HCT116 (cell line): ENCODE measurements at regions not wholly inside any gene's neighbourhood (a gene's known extent, or its start where the extent isn't known, plus 50 kb on each side); places are given as distances from the start of the nearest gene placed in this dataset.

ENCODE experiments used
- ATAC-seq: fragments of 200-7000 bp; cut with Tn5 transposase; 2 replicates; pipeline ENCODE4 v1.9.1; 2020; ENCODE audit warnings: mild to moderate bottlenecking, moderate library complexity
- BruUV-seq: library from RNA; stranded (reverse); fragments of 400-500 nt; replicated peaks from 2 replicates; lab custom pipeline; 2021; lab: Mats Ljungman, UMichigan
- CTCF ChIA-PET: fragments of 300-600 bp; sonication (Branson Sonifier 250); formaldehyde crosslinking; loops from one replicate; lab custom pipeline; 2021; ENCODE audit warnings: antibody characterized with exemption; lab: Charles Lee
- POLR2A ChIA-PET: fragments of 300-600, 350-600 bp; sonication (Branson Sonifier 250); formaldehyde crosslinking; loops from one replicate; lab custom pipeline; 2021; ENCODE audit warnings: antibody characterized with exemption; lab: Charles Lee
- RAD21 ChIA-PET, 2 experiments: fragments of 300-600 bp; sonication (Branson Sonifier 250); formaldehyde crosslinking; loops; one replicate each; lab custom pipeline; 2023; ENCODE audit warnings: low total read pairs in 2 of 2; ENCODE audit not compliant: uncharacterized antibody in 2 of 2, unreplicated experiment in 2 of 2, low non-redundant PET in 1 of 2; lab: Charles Lee
- DNase-seq: peaks from one replicate; pipeline ENCODE4 v3.0.0-alpha.2; 2010; ENCODE audit warnings: low read depth, low spot score
- H2AFZ ChIP-seq: fragments of 200-600 bp; shearing (Covaris generic), sonication (generic); 2 replicates; pipeline ENCODE4 v1.6.1; 2017; ENCODE audit warnings: low read depth, mixed run types, mixed read lengths, antibody characterized with exemption, low read length; ENCODE audit not compliant: poor library complexity, severe bottlenecking
- H3K27ac ChIP-seq: 2 replicates; pipeline ENCODE4 v1.5.1; 2012; ENCODE audit warnings: low read depth, low read length
- H3K27me3 ChIP-seq: fragments of 200-600 bp; sonication (generic); 2 replicates; pipeline ENCODE4 v1.6.1; 2016; ENCODE audit warnings: mixed run types, low read length, mixed read lengths; ENCODE audit not compliant: insufficient read depth
- H3K36me3 ChIP-seq, 2 experiments: fragments of 200-500 bp in 1 of 2; fragments of 200-600 bp in 1 of 2; sonication (Bioruptor generic) in 1 of 2; sonication (generic) in 1 of 2; 2 replicates each; pipeline versions ENCODE4 v1.5.1 to v1.6.1; 2014 to 2016; ENCODE audit warnings: low read length in 2 of 2, inconsistent platforms in 1 of 2, mixed read lengths in 1 of 2, mixed run types in 1 of 2; ENCODE audit not compliant: insufficient read depth in 2 of 2, control insufficient read depth in 1 of 2
- H3K4me1 ChIP-seq, 2 experiments: fragments of 200-600 bp in 1 of 2; sonication (generic) in 1 of 2; 2 replicates each; pipeline versions ENCODE4 v1.5.1 to v1.6.1; 2012 to 2017; ENCODE audit warnings: low read length in 2 of 2, inconsistent platforms in 1 of 2, mild to moderate bottlenecking in 1 of 2, mixed read lengths in 1 of 2, mixed run types in 1 of 2, moderate library complexity in 1 of 2; ENCODE audit not compliant: insufficient read depth in 2 of 2, control insufficient read depth in 1 of 2
- H3K4me2 ChIP-seq: fragments of 200-600 bp; sonication (generic); 2 replicates; pipeline ENCODE4 v1.6.1; 2017; ENCODE audit warnings: mixed run types, low read length, mixed read lengths
- H3K4me3 ChIP-seq, 2 experiments: fragments of 200-600 bp in 1 of 2; sonication (generic) in 1 of 2; replicated peaks in 1 of 2; 2 replicates each; pipeline ENCODE4 v1.5.1; 2011 to 2016; ENCODE audit warnings: low read length in 2 of 2, control low read depth in 1 of 2, low read depth in 1 of 2, mild to moderate bottlenecking in 1 of 2, mixed read lengths in 1 of 2, mixed run types in 1 of 2
- H3K79me2 ChIP-seq: fragments of 200-600 bp; sonication (generic); 2 replicates; pipeline ENCODE4 v1.6.1; 2017; ENCODE audit warnings: mild to moderate bottlenecking, mixed run types, low read length, moderate library complexity, mixed read lengths; ENCODE audit not compliant: insufficient read depth
- H3K9ac ChIP-seq: fragments of 200-600 bp; sonication (generic); 2 replicates; pipeline ENCODE4 v1.6.1; 2016; ENCODE audit warnings: low read length, mixed read lengths
- H3K9me2 ChIP-seq: fragments of 200-600 bp; sonication (generic), shearing (Covaris generic); 2 replicates; pipeline ENCODE4 v1.6.1; 2017; ENCODE audit warnings: mixed run types, mild to moderate bottlenecking, moderate library complexity; ENCODE audit not compliant: insufficient read depth
- H3K9me3 ChIP-seq, 2 experiments: fragments of 200-500 bp in 1 of 2; fragments of 200-600 bp in 1 of 2; sonication (Bioruptor generic) in 1 of 2; sonication (generic) in 1 of 2; 2 replicates each; pipeline ENCODE4 v1.6.1; 2014 to 2017; ENCODE audit warnings: low read length in 2 of 2, mixed read lengths in 2 of 2, inconsistent platforms in 1 of 2, low read depth in 1 of 2, mild to moderate bottlenecking in 1 of 2, mixed run types in 1 of 2, moderate library complexity in 1 of 2; ENCODE audit not compliant: control insufficient read depth in 1 of 2, insufficient read depth in 1 of 2
- H4K20me1 ChIP-seq: fragments of 200-600 bp; sonication (generic), shearing (Covaris generic); 2 replicates; pipeline ENCODE4 v1.6.1; 2017; ENCODE audit warnings: mixed run types, mild to moderate bottlenecking, moderate library complexity; ENCODE audit not compliant: insufficient read depth
- CBX3 ChIP-seq: IDR thresholded peaks from 2 replicates; pipeline ENCODE4 v1.6.1; 2012; ENCODE audit warnings: low read depth
- CEBPB ChIP-seq: IDR thresholded peaks from 2 replicates; pipeline ENCODE4 v1.6.1; 2012; ENCODE audit warnings: low read depth
- CTCF ChIP-seq, 3 experiments: fragments of 200-600 bp in 1 of 3; sonication (generic) in 1 of 3; IDR thresholded peaks in 2 of 3; conservative IDR thresholded peaks in 1 of 3; 2 replicates each; pipeline ENCODE4 v1.5.1; 2012 to 2017; ENCODE audit warnings: low read depth in 2 of 3, low read length in 2 of 3, antibody characterized with exemption in 1 of 3, borderline replicate concordance in 1 of 3, control low read depth in 1 of 3, mild to moderate bottlenecking in 1 of 3, mixed read lengths in 1 of 3, mixed run types in 1 of 3, moderate library complexity in 1 of 3; ENCODE audit not compliant: insufficient read depth in 1 of 3
- ELF1 ChIP-seq: IDR thresholded peaks from 2 replicates; pipeline ENCODE4 v1.6.1; 2012; ENCODE audit warnings: low read depth, borderline replicate concordance
- JUND ChIP-seq: IDR thresholded peaks from 2 replicates; pipeline ENCODE4 v1.6.1; 2012
- MAX ChIP-seq: IDR thresholded peaks from 2 replicates; pipeline ENCODE4 v1.6.1; 2012
- POLR2A ChIP-seq: IDR thresholded peaks from 2 replicates; pipeline ENCODE4 v1.7.0; 2011; ENCODE audit warnings: borderline replicate concordance; ENCODE audit not compliant: insufficient read depth, insufficient read length; ENCODE audit errors: extremely low read depth
- POLR2AphosphoS5 ChIP-seq: IDR thresholded peaks from 2 replicates; pipeline ENCODE4 v1.6.1; 2011; ENCODE audit warnings: mild to moderate bottlenecking, low read depth, low read length, moderate library complexity
- RAD21 ChIP-seq: IDR thresholded peaks from 2 replicates; pipeline ENCODE4 v1.6.1; 2012; ENCODE audit warnings: low read depth, mild to moderate bottlenecking
- SRF ChIP-seq: IDR thresholded peaks from 2 replicates; pipeline ENCODE4 v1.6.1; 2012; ENCODE audit warnings: low read depth
- TCF7L2 ChIP-seq: IDR thresholded peaks from 2 replicates; pipeline ENCODE4 v1.7.0; 2011; ENCODE audit warnings: borderline replicate concordance, inconsistent platforms; ENCODE audit not compliant: insufficient read depth, insufficient read length; ENCODE audit errors: extremely low read depth
- YY1 ChIP-seq: IDR thresholded peaks from 2 replicates; pipeline ENCODE4 v1.6.1; 2011; ENCODE audit warnings: low read length, low read depth, moderate library complexity, mild to moderate bottlenecking; ENCODE audit not compliant: insufficient replicate concordance; ENCODE audit errors: extremely low read depth
- ZBTB33 ChIP-seq: IDR thresholded peaks from 2 replicates; pipeline ENCODE4 v1.6.1; 2011; ENCODE audit warnings: mild to moderate bottlenecking, low read length, moderate library complexity; ENCODE audit not compliant: insufficient replicate concordance; ENCODE audit errors: extremely low read depth
- ZFX ChIP-seq: fragments of 450-650 bp; IDR thresholded peaks from 2 replicates; pipeline ENCODE4 v1.6.1; 2017
- intact Hi-C: fragments of 100-400 bp; cut with micrococcal nuclease; formaldehyde crosslinking; loops from 2 replicates; pipeline ENCODE4 v1.10.0; 2022

- Histone ChIP-seq H3K9me3 (no peaks in the 10 kb centered on the region), H3K9ac (no peak overlapping the region), H3K4me3 (no peak overlapping the region), H3K27me3 (no peaks in the 10 kb centered on the region), H4K20me1 (no peaks in the 10 kb centered on the region), H3K9me2 (no peaks in the 10 kb centered on the region)
- RAD21 ChIA-PET, result no interaction called here
- TF ChIP-seq ZFX (no peak), SRF (no peak), ELF1 (no peak), MAX (no peak), CBX3 (no peak), RAD21 (no peak), CEBPB (no peak), POLR2A (no peak), YY1 (no peak), CTCF (IDR thresholded peaks at IDR 0.05 in 2 of 3, conservative IDR thresholded peaks at IDR 0.05 in 1 of 3; ENCODE audit: borderline replicate concordance in 1 of 3, insufficient read depth in 1 of 3, low read depth in 2 of 3, low read length in 2 of 3) (no peak), TCF7L2 (no peak), ZBTB33 (no peak), JUND (no peak), POLR2AphosphoS5 (no peak)
- TF ChIP-seq, all 23 proteins: peak for 0
- ChIA-PET POLR2A (no interaction called here), CTCF (no interaction called here)
- Histone ChIP-seq H3K4me1 (peaks cover 0 to 4% of the 10 kb centered on the region in 2 experiments; a peak in 1 of 4 replicates), H3K36me3 (no peaks in the 10 kb centered on the region), H3K4me2 (no peak overlapping the region), H3K79me2 (no peaks in the 10 kb centered on the region), H3K27ac (no peak overlapping the region), H2AFZ (no peak overlapping the region)
- ATAC-seq, result no peak
- no TSS peak for BruUV-seq
- no peak for DNase-seq
- intact Hi-C loops, result no loop called here
Measured at GRCh38 chr2:200041639-200042038, 86.3 kb downstream of the MAIP1 start.
